Neuronal stem cell (in vitro differentiated cells): ENCODE measurements at regions not wholly inside any gene's neighbourhood (a gene's known extent, or its start where the extent isn't known, plus 50 kb on each side); places are given as distances from the start of the nearest gene placed in this dataset.
A peak's percentile ranks its signal among the peaks of the same experiment; 100 is the strongest.

Experiments used
- DNase-seq: peaks from one replicate; pipeline ENCODE4 v3.0.0-alpha.2; 2013; ENCODE audit warnings: low spot score
- H2AFZ ChIP-seq: one replicate; pipeline ENCODE4 v1.6.1; 2013; ENCODE audit warnings: mild to moderate bottlenecking, low read length, inconsistent platforms
- H2AK5ac ChIP-seq: 2 replicates; pipeline ENCODE4 v1.6.1; 2013; ENCODE audit warnings: low read depth, mild to moderate bottlenecking, inconsistent platforms, low read length, moderate library complexity, mixed read lengths
- H2BK120ac ChIP-seq: 2 replicates; pipeline ENCODE4 v1.6.1; 2013; ENCODE audit warnings: low read depth, mild to moderate bottlenecking, inconsistent platforms, low read length, moderate library complexity, mixed read lengths
- H2BK12ac ChIP-seq: one replicate; pipeline ENCODE4 v1.6.1; 2013; ENCODE audit warnings: low read length, inconsistent platforms
- H2BK15ac ChIP-seq: 2 replicates; pipeline ENCODE4 v1.6.1; 2013; ENCODE audit warnings: mild to moderate bottlenecking, low read length, inconsistent platforms, mixed read lengths
- H2BK5ac ChIP-seq: one replicate; pipeline ENCODE4 v1.6.1; 2013; ENCODE audit warnings: inconsistent platforms, mild to moderate bottlenecking, low read length, moderate library complexity
- H3K14ac ChIP-seq: one replicate; pipeline ENCODE4 v1.6.1; 2013; ENCODE audit warnings: low read length, inconsistent platforms
- H3K18ac ChIP-seq: 2 replicates; pipeline ENCODE4 v1.6.1; 2013; ENCODE audit warnings: low read length, inconsistent platforms
- H3K23ac ChIP-seq: 2 replicates; pipeline ENCODE4 v1.6.1; 2013; ENCODE audit warnings: low read depth, mild to moderate bottlenecking, mixed read lengths, low read length, inconsistent platforms; ENCODE audit not compliant: poor library complexity
- H3K27ac ChIP-seq: replicated peaks from 3 replicates; pipeline ENCODE4 v1.5.1; 2013; ENCODE audit warnings: low read length, inconsistent platforms
- H3K27me3 ChIP-seq, 3 experiments: 2 replicates each; pipeline ENCODE4 v1.6.1; 2013; ENCODE audit warnings: low read length in 3 of 3, mild to moderate bottlenecking in 2 of 3, inconsistent platforms in 1 of 3, low read depth in 1 of 3, mixed read lengths in 1 of 3, moderate library complexity in 1 of 3; ENCODE audit not compliant: control insufficient read depth in 3 of 3, insufficient read depth in 3 of 3
- H3K36me3 ChIP-seq, 2 donors: replicated peaks in 1 of 2; 2 replicates each; pipeline ENCODE4 v1.6.1; 2013; ENCODE audit warnings: low read length in 2 of 2; ENCODE audit not compliant: control insufficient read depth in 2 of 2, insufficient read depth in 2 of 2
- H3K4ac ChIP-seq: 2 replicates; pipeline ENCODE4 v1.6.1; 2013; ENCODE audit warnings: inconsistent platforms, mild to moderate bottlenecking, low read length, moderate library complexity
- H3K4me1 ChIP-seq, 2 donors: 1 replicate in 1 of 2; 2 replicates in 1 of 2; pipeline ENCODE4 v1.6.1; 2013; ENCODE audit warnings: low read length in 2 of 2, low read depth in 1 of 2; ENCODE audit not compliant: control insufficient read depth in 2 of 2, insufficient read depth in 1 of 2
- H3K4me2 ChIP-seq: one replicate; pipeline ENCODE4 v1.6.1; 2013; ENCODE audit warnings: mild to moderate bottlenecking, low read length, inconsistent platforms; ENCODE audit not compliant: insufficient read depth, poor library complexity, severe bottlenecking
- H3K4me3 ChIP-seq, 2 donors: 2 replicates each; pipeline ENCODE4 v1.5.1; 2013; ENCODE audit warnings: low read length in 2 of 2, mild to moderate bottlenecking in 2 of 2, inconsistent platforms in 1 of 2, moderate library complexity in 1 of 2
- H3K79me1 ChIP-seq: one replicate; pipeline ENCODE4 v1.6.1; 2013; ENCODE audit warnings: low read depth, mild to moderate bottlenecking, inconsistent platforms, low read length, moderate library complexity
- H3K9ac ChIP-seq: one replicate; pipeline ENCODE4 v1.6.1; 2013; ENCODE audit warnings: mild to moderate bottlenecking, low read depth, low read length, inconsistent platforms; ENCODE audit not compliant: poor library complexity
- H3K9me3 ChIP-seq, 2 donors: replicated peaks in 1 of 2; 2 replicates each; pipeline versions ENCODE3 to v1.6.1; 2013; ENCODE audit warnings: low read length in 2 of 2, mild to moderate bottlenecking in 2 of 2, inconsistent platforms in 1 of 2, low read depth in 1 of 2, mixed read lengths in 1 of 2, moderate library complexity in 1 of 2; ENCODE audit not compliant: control insufficient read depth in 2 of 2, insufficient read depth in 1 of 2
- H4K8ac ChIP-seq: one replicate; pipeline ENCODE4 v1.6.1; 2013; ENCODE audit warnings: low read depth, mild to moderate bottlenecking, inconsistent platforms, low read length, moderate library complexity
- H4K91ac ChIP-seq: one replicate; pipeline ENCODE4 v1.6.1; 2013; ENCODE audit warnings: low read length, low read depth, mild to moderate bottlenecking, inconsistent platforms; ENCODE audit not compliant: poor library complexity
- WGBS, 2 donors: extraction: QIAGEN DNeasy Blood & Tissue Kit; methylation state at CpG; one replicate each; pipeline ENCODE4 v1.1.7; 2013; ENCODE audit warnings: missing lambda C conversion rate in 2 of 2, mixed read lengths in 1 of 2; ENCODE audit not compliant: insufficient read length in 2 of 2, insufficient replicate concordance in 1 of 2; ENCODE audit errors: extremely low coverage in 2 of 2; 5-methylcytosine and 5-hydroxymethylcytosine counted together

DNA sequence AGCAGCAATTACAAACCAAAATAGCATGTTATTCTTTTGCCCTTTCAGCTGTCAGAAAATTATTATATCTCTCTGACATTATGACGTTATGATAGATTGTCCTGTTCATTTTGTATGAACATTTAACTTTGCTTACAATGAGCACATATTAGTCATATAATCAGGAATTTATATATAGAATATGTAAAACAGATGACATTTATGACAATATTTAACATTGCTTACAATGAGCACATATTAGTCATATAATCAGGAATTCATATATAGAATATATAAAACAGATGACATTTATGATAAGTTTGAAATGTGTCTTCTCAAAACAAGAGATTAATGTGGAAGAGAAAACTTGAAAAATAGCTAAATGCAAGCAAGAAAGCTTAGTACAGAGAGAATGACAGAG lies 1180.2 kb downstream of the CDH12 start:
- Histone ChIP-seq H3K36me3 (no peaks in the 10 kb centered on the region), H3K4ac (no peak overlapping the region), H3K4me1 (no peaks in the 10 kb centered on the region), H3K9ac (no peak overlapping the region), H3K9me3 (no peaks in the 10 kb centered on the region), H2BK12ac (no peak overlapping the region), H3K14ac (no peak overlapping the region), H4K8ac (no peak overlapping the region), H4K91ac (no peak overlapping the region), H2BK5ac (no peak overlapping the region), H2BK120ac (no peak overlapping the region), H2BK15ac (no peak overlapping the region), H3K27ac (no peak overlapping the region), H3K27me3 (no peaks in the 10 kb centered on the region), H2AK5ac (no peak overlapping the region), H3K4me2 (no peak overlapping the region), H3K23ac (no peak overlapping the region), H3K4me3 (no peak overlapping the region), H2AFZ (no peak overlapping the region), H3K18ac (no peak overlapping the region), H3K79me1 (no peaks in the 10 kb centered on the region)
- DNase-seq: no peak
- no CpG with 5 or more reads among the region's 1 CpG for WGBS, 2 donors

DNA sequence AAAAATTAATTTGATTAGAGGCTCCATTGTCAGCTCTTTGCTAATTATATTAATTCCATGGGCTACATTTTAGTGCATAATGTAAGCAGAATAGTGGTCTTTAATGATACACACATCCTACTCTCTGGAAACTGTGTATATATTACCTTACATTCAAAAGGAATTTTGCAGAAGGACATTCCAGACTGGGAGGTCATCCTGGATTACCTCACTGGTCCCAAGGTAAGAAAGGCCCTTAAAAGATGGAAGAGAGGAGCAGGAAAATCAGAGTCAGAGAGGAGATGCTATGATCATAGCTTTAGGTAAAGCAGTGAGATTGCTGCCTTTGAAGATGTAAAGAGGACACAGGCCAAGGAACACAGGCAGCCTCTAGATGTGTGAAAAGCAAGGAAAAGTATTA lies 1180.8 kb downstream of the CDH12 start:
- Histone ChIP-seq H2AK5ac (no peak overlapping the region), H3K14ac (no peak overlapping the region), H2BK120ac (no peak overlapping the region), H3K18ac (no peak overlapping the region), H3K9me3 (no peaks in the 10 kb centered on the region), H3K27me3 (no peaks in the 10 kb centered on the region), H2BK12ac (no peak overlapping the region), H4K91ac (no peak overlapping the region), H2AFZ (no peak overlapping the region), H2BK15ac (no peak overlapping the region), H4K8ac (no peak overlapping the region), H3K4me3 (no peak overlapping the region), H3K4me1 (no peaks in the 10 kb centered on the region), H3K36me3 (no peaks in the 10 kb centered on the region), H2BK5ac (no peak overlapping the region), H3K79me1 (no peaks in the 10 kb centered on the region), H3K4me2 (no peak overlapping the region), H3K4ac (no peak overlapping the region), H3K27ac (no peak overlapping the region), H3K9ac (no peak overlapping the region), H3K23ac (no peak overlapping the region)
- no peak for DNase-seq

DNA sequence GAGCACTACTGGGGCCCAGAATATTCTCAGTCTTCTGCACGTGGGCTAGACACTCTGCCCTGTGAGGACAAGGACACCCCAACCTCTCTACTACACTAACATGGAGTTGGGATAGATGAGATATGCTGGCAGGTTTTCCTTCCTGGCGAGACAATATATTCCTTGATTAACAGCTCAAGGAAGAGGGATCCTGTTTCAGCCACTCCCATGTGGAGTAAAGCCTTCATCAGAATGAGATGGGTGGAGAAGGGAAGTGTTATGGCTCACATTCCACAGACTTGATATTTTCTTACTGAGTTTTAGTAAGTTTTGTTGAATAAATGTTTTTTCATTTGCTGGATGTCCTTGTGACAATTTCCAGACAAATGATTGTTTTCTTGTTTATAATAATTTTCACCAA lies 1187.6 kb downstream of the CDH12 start:
- no peak overlapping the region for H2BK120ac ChIP-seq
- H3K9ac ChIP-seq: no peak overlapping the region
- no peaks in the 10 kb centered on the region for H3K79me1 ChIP-seq
- H3K14ac ChIP-seq: no peak overlapping the region
- H3K18ac ChIP-seq: no peak overlapping the region
- no peaks in the 10 kb centered on the region for H3K36me3 ChIP-seq
- no peak overlapping the region for H2BK15ac ChIP-seq
- no peaks in the 10 kb centered on the region for H3K27me3 ChIP-seq
- DNase-seq: no peak
- H2AK5ac ChIP-seq: no peak overlapping the region
- H3K4me2 ChIP-seq: no peak overlapping the region
- no peak overlapping the region for H2BK5ac ChIP-seq
- no CpG with 5 or more reads among the region's 2 CpGs for WGBS, 2 donors
- no peak overlapping the region for H4K91ac ChIP-seq
- H3K23ac ChIP-seq: no peak overlapping the region
- no peak overlapping the region for H3K4me3 ChIP-seq
- no peak overlapping the region for H3K27ac ChIP-seq
- no peak overlapping the region for H2BK12ac ChIP-seq
- H3K9me3 ChIP-seq: no peaks in the 10 kb centered on the region
- no peak overlapping the region for H4K8ac ChIP-seq
- no peaks in the 10 kb centered on the region for H3K4me1 ChIP-seq
- H2AFZ ChIP-seq: no peak overlapping the region
- H3K4ac ChIP-seq: no peak overlapping the region

DNA sequence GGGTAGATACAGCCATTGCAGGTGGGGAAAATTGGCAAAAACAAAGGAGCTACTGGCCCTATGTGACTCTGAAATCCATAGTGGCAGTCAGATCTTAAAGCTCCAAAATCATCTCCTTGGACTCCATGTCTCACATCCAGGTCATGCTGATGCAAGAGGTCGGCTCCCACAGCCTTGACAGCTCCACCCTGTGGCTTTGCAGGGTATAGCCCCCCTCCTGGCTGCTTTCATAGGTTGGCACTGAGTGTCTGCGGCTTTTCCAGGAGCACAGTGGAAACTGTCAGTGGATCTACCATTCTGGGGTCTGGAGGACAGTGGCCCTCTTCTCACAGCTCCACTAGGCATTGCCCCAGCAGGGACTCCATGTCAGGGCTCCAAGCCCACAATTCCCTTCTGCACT lies 1190.1 kb downstream of the CDH12 start:
- H2BK5ac ChIP-seq: no peak overlapping the region
- peak overlapping the region; percentile 22 for H2AFZ ChIP-seq
- no peaks in the 10 kb centered on the region for H3K9me3 ChIP-seq
- no peak overlapping the region for H3K4me2 ChIP-seq
- H4K8ac ChIP-seq: no peak overlapping the region
- no peak overlapping the region for H4K91ac ChIP-seq
- no peaks in the 10 kb centered on the region for H3K36me3 ChIP-seq
- no peak overlapping the region for H3K14ac ChIP-seq
- no CpG with 5 or more reads among the region's 2 CpGs for WGBS, 2 donors
- H3K9ac ChIP-seq: no peak overlapping the region
- no peak overlapping the region for H3K4me3 ChIP-seq
- no peak overlapping the region for H3K27ac ChIP-seq
- no peaks in the 10 kb centered on the region for H3K27me3 ChIP-seq
- H3K23ac ChIP-seq: no peak overlapping the region
- H2BK12ac ChIP-seq: no peak overlapping the region
- H2BK15ac ChIP-seq: no peak overlapping the region
- H3K4ac ChIP-seq: no peak overlapping the region
- no peaks in the 10 kb centered on the region for H3K79me1 ChIP-seq
- no peaks in the 10 kb centered on the region for H3K4me1 ChIP-seq
- H3K18ac ChIP-seq: no peak overlapping the region
- H2AK5ac ChIP-seq: no peak overlapping the region
- no peak for DNase-seq
- H2BK120ac ChIP-seq: no peak overlapping the region
